T-helper 17 cell (primary cell): ENCODE measurements at regions not wholly inside any gene's neighbourhood (a gene's known extent, or its start where the extent isn't known, plus 50 kb on each side); places are given as distances from the start of the nearest gene placed in this dataset.

ENCODE experiments used
- ATAC-seq: fragments of 150-1000 bp; cut with Tn5 transposase; 2 replicates; pipeline ENCODE4 v1.10.0; 2021; ENCODE audit warnings: mild to moderate bottlenecking, moderate library complexity
- DNase-seq, 3 donors: peaks; one replicate each; pipeline versions ENCODE4 v3.0.0 to v3.0.0-alpha.2; 2020 to 2021
- H3K9me3 ChIP-seq: one replicate; pipeline ENCODE4 v1.7.0; 2013; ENCODE audit warnings: low read length, mild to moderate bottlenecking; ENCODE audit not compliant: control insufficient read depth, poor library complexity, severe bottlenecking
- H3K27ac Mint-ChIP-seq: one replicate; pipeline ENCODE4 v1.8.0; 2022; ENCODE audit warnings: mild to moderate bottlenecking, moderate library complexity, mixed read lengths
- H3K27me3 Mint-ChIP-seq: one replicate; pipeline ENCODE4 v1.8.0; 2022; ENCODE audit warnings: mixed read lengths
- H3K36me3 Mint-ChIP-seq: one replicate; pipeline ENCODE4 v1.8.0; 2022; ENCODE audit warnings: low read depth, mixed read lengths
- H3K4me1 Mint-ChIP-seq: one replicate; pipeline ENCODE4 v1.8.0; 2022; ENCODE audit warnings: mild to moderate bottlenecking, mixed read lengths
- H3K4me3 Mint-ChIP-seq: one replicate; pipeline ENCODE4 v1.8.0; 2022; ENCODE audit warnings: mild to moderate bottlenecking, moderate library complexity, mixed read lengths

DNA sequence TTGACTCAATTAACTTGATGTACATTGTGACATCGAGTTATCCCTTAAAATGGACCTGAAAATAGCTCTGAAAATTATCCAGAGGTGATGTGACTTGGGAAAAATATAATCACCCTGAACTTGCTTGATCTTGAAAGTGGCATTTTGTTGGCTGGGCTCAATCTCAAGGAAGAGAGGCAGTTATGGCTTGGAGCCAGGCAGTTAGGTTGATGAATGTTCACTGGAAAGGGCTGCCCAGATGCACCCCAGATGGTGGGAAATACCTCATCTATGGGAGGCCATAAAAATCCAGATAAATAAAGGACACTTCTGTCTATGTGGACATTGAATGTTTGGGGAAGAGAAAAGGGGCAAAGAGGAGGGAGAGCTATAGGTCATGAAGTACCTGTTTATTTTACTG, 55.7 kb upstream of the OR5AN1 start:
- no peaks in the 10 kb centered on the region for H3K4me1 Mint-ChIP-seq
- H3K27me3 Mint-ChIP-seq = peaks cover 15% of the 10 kb centered on the region
- ATAC-seq (no peak), DNase-seq (no peak)
- H3K27ac Mint-ChIP-seq = no peak overlapping the region
- H3K9me3 ChIP-seq = no peaks in the 10 kb centered on the region
- H3K4me3 Mint-ChIP-seq = no peak overlapping the region
- H3K36me3 Mint-ChIP-seq = no peaks in the 10 kb centered on the region

DNA sequence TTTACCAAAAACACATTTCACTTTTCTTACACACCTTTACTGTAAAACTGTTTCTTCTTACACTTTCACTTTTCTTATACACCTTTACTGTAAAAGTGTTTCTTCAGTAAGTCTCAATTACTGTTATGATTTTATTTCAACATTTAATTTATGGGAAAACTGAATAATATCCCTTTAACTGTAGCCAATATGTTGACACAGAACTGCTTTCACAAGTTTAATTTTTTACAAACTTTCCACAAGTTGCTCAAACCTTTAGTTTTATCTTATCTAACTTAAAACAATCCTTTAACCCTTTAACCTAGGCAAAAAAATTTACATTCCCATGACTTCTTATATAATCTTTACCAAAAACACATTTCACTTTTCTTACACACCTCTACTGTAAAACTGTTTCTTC, 63.3 kb upstream of the OR5AN1 start:
- DNase-seq = no peak
- no peak overlapping the region for H3K4me3 Mint-ChIP-seq
- H3K4me1 Mint-ChIP-seq = no peaks in the 10 kb centered on the region
- H3K36me3 Mint-ChIP-seq = no peaks in the 10 kb centered on the region
- no peaks in the 10 kb centered on the region for H3K9me3 ChIP-seq
- H3K27me3 Mint-ChIP-seq = peaks cover 17% of the 10 kb centered on the region
- no peak for ATAC-seq
- H3K27ac Mint-ChIP-seq = no peak overlapping the region

DNA sequence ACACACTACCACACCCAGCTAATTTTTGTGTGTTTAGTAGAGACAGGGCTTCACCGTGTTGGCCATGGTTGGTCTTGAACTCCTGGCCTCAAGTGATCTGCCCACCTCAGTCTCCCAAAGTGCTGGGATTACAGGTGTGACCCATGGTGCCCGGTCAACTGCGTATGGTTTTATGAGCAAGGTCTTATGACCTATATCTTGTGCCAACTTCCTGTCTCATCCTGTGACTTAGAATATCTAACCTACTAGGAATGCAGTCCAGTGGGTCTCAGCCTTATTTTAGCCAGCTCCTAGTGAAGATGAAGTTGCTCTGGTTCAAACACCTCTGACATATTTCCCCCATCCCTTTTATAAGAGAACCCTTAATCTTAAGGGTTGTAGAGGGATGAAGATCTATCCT, 66.1 kb upstream of the OR5AN1 start:
- Mint-ChIP-seq H3K27me3 (peaks cover 21% of the 10 kb centered on the region), H3K36me3 (no peaks in the 10 kb centered on the region), H3K4me3 (no peak overlapping the region), H3K4me1 (no peaks in the 10 kb centered on the region), H3K27ac (peak overlapping the region; percentile 4)
- ATAC-seq = no peak
- no peak for DNase-seq
- H3K9me3 ChIP-seq = no peaks in the 10 kb centered on the region

DNA sequence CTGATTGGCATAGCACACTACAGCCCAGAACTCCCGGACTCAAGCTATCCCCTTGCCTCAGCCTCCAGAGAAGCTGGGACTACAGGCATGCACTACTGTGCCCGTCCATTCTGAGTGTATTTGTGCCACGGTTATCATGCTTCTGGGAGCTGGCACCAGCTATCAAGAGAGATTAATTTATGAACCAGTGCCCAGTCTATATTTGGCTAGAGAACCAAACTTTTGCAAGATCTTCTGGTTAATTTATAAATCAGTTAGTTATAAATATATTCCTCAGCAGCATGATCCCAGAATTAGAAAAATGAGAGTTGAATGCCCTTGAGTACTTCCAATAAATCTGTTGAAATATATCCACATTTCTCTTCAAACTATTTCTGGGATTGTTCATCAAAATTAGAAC, 67.5 kb upstream of the OR5AN1 start:
- H3K9me3 ChIP-seq = no peaks in the 10 kb centered on the region
- no peak overlapping the region for H3K4me3 Mint-ChIP-seq
- no peaks in the 10 kb centered on the region for H3K4me1 Mint-ChIP-seq
- DNase-seq (no peak), ATAC-seq (no peak)
- H3K36me3 Mint-ChIP-seq = no peaks in the 10 kb centered on the region
- peaks cover 11% of the 10 kb centered on the region for H3K27me3 Mint-ChIP-seq
- H3K27ac Mint-ChIP-seq = no peak overlapping the region

DNA sequence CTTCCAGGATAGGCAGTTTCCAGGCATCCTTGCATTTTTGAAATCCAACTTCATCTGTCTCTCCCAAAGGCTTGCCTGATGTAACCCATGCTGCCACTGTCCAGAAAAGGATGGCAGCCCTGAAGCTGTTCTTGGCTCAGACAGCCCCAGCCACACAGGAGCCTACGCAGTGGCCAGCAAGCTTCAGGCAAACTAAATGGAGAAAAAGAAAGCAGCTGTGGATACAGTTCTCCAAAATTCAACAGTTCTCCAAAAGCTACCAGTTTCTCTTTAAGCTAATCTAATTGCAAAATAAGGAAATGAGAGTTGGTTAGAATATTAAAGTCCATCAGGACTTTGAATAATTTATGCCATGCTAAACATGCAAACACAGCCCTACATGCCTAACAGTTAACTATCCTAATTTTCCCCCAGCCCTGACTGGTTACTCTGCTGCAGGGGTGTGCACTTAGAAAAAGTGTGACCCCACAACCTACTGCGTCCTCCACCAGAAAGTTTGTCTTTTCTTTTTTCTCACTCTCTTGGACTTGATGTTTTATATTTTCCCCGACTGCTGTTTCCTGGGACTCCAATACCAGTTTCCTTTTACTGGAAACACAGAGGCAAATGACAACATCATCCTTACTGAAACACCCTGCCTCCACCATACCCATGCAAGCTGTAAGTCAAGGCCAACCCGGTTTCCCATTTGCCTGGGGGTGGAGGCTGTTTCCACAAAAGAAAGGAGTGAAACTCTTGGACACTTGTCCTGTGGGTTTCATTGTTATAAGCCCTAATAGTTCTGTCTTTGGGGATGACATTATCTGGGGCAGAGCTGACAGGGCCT, 69.1 kb upstream of the OR5AN1 start:
- Mint-ChIP-seq H3K27ac (no peak overlapping the region), H3K27me3 (peaks cover 13% of the 10 kb centered on the region), H3K4me3 (no peak overlapping the region), H3K36me3 (no peaks in the 10 kb centered on the region), H3K4me1 (peaks cover 4% of the 10 kb centered on the region)
- H3K9me3 ChIP-seq = no peaks in the 10 kb centered on the region
- DNase-seq = no peak
- no peak for ATAC-seq

DNA sequence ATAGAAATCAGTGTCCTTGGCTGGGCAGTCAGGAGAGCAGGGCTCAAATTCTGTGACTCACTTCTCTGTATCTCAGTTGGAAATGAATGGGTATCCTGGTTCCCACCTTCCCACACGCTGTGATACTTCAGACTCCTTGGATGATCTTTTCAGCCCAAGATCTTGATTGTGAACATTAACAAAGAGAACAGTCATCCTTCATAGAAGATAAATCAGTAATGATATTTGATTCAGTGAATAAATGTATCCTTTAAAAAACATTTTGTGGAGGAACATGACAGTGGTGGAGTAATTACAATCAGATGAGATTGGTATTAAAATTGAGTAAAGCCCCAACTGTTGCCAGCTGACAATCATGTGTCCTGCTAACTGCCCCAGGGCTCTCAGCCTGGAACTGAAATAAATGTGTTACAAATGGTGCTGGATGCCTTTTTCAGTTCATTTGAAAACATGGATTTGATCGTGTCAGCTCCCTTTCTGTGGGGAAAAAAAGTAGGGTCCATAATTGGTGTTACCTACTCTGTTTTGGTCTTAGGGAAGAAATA, 72.9 kb upstream of the OR5AN1 start:
- no peak overlapping the region for H3K4me3 Mint-ChIP-seq
- H3K4me1 Mint-ChIP-seq = peaks cover 15% of the 10 kb centered on the region
- ATAC-seq = no peak
- H3K27me3 Mint-ChIP-seq = peaks cover 13% of the 10 kb centered on the region
- no peaks in the 10 kb centered on the region for H3K9me3 ChIP-seq
- H3K36me3 Mint-ChIP-seq = no peaks in the 10 kb centered on the region
- no peak overlapping the region for H3K27ac Mint-ChIP-seq
- DNase-seq = no peak

- DNase-seq (no peak), ATAC-seq (no peak)
- H3K4me1 Mint-ChIP-seq = peaks cover 15% of the 10 kb centered on the region
- H3K9me3 ChIP-seq = no peaks in the 10 kb centered on the region
- H3K4me3 Mint-ChIP-seq = peak overlapping the region; percentile 90
- no peaks in the 10 kb centered on the region for H3K36me3 Mint-ChIP-seq
- peak overlapping the region; percentile 67 for H3K27ac Mint-ChIP-seq
- H3K27me3 Mint-ChIP-seq = peaks cover 13% of the 10 kb centered on the region
These were observed 72.0 kb upstream of the MPEG1 start for GRCh38 chr11:59284773-59285129.

DNA sequence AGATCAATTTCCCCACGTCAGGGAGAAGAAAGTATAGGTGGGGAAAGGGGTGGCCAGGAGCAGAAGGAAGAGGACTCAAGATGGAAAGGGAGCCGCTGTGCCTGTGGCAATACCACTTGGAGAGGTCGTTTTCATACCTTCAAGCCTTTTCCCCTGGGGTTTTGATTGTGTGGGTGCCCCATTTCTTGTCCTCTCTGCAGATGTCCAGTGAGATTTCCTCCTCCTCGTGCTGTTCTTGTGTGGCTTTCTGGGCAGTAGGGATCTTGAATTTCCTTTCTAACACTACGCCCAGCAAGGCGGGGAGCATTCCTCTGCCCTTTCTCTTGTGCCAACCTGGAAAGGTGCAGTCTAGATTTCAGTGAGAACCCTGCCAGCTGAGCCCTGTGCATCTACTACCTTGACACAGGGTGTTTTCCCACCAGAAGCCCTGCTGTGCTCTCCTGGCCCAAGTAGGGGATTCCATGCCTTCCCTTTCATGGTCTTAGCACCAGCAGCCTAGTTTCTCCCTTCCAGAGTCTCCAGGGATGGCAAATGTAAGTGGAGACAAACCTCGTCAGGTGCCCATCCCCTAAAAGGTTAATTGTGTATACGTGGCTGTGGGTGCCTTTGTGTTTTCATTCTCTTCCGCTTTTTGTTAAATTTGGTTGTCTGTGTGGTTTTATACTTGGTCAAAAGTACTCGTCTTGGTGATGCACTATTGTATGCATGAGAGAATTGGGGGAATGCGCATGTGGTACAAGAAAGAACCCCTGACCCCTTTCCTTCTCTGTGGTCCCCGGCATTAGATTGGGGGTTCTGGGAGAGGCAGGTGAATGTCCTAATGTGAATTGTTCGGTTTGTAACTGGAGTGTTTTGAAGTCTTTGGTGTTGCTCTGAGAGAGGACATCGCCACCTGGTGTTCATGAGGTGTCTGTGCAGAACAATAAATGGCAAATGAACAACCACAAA, 71.4 kb upstream of the MPEG1 start:
- Mint-ChIP-seq H3K27ac (peak overlapping the region; percentile 67), H3K4me3 (peak overlapping the region; percentile 90), H3K36me3 (no peaks in the 10 kb centered on the region), H3K4me1 (peaks cover 15% of the 10 kb centered on the region), H3K27me3 (peaks cover 13% of the 10 kb centered on the region)
- peak in 1 of 3 donors; percentile 21 for DNase-seq
- peak; percentile 82 for ATAC-seq
- no peaks in the 10 kb centered on the region for H3K9me3 ChIP-seq

DNA sequence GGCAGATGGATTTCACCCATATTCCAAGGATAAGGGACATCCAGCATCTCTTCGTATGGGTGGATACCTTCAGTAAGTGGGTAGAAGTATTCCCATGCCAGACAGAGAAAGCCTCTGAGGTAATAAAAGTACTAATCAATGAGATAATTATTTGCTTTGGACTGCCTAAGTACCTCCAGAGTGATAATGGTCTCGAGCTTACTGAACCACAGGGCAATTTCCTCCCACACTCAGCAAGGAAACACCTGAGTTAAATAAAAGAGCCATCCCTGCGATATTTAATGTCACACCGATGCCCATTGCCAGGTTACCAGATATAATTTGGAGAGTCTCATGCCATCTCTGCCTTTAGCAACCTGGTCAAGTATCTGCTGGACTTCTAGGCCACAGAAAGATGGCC, 70.6 kb upstream of the MPEG1 start:
- Mint-ChIP-seq H3K27me3 (peaks cover 10% of the 10 kb centered on the region), H3K27ac (peak overlapping the region; percentile 67), H3K36me3 (no peaks in the 10 kb centered on the region), H3K4me1 (peaks cover 15% of the 10 kb centered on the region), H3K4me3 (peak overlapping the region; percentile 71)
- DNase-seq (no peak), ATAC-seq (no peak)
- H3K9me3 ChIP-seq = no peaks in the 10 kb centered on the region

- Mint-ChIP-seq H3K4me3 (no peak overlapping the region), H3K27me3 (peaks cover 7% of the 10 kb centered on the region), H3K36me3 (no peaks in the 10 kb centered on the region), H3K4me1 (peaks cover 15% of the 10 kb centered on the region), H3K27ac (no peak overlapping the region)
- DNase-seq (no peak), ATAC-seq (no peak)
- H3K9me3 ChIP-seq = no peaks in the 10 kb centered on the region
These were observed 68.5 kb upstream of the MPEG1 start for GRCh38 chr11:59281177-59281576.

GRCh38 chr11:59273373-59273841, 60.7 kb upstream of the MPEG1 start:
- peak overlapping the region; percentile 79 for H3K27ac Mint-ChIP-seq
- H3K4me3 Mint-ChIP-seq = peak overlapping the region; percentile 50
- H3K9me3 ChIP-seq = no peaks in the 10 kb centered on the region
- ATAC-seq (peak; percentile 91), DNase-seq (no peak)
- H3K4me1 Mint-ChIP-seq = peaks cover 24% of the 10 kb centered on the region
- no peaks in the 10 kb centered on the region for H3K27me3 Mint-ChIP-seq
- H3K36me3 Mint-ChIP-seq = no peaks in the 10 kb centered on the region

- H3K27me3 Mint-ChIP-seq = no peaks in the 10 kb centered on the region
- H3K4me3 Mint-ChIP-seq = peak overlapping the region; percentile 50
- no peaks in the 10 kb centered on the region for H3K36me3 Mint-ChIP-seq
- ATAC-seq = no peak
- H3K9me3 ChIP-seq = no peaks in the 10 kb centered on the region
- DNase-seq = no peak
- peaks cover 24% of the 10 kb centered on the region for H3K4me1 Mint-ChIP-seq
- H3K27ac Mint-ChIP-seq = peak overlapping the region; percentile 79
These were observed 60.1 kb upstream of the MPEG1 start for GRCh38 chr11:59272771-59273372.

GRCh38 chr11:59271811-59272327, 59.1 kb upstream of the MPEG1 start:
- H3K4me3 Mint-ChIP-seq = no peak overlapping the region
- peaks cover 26% of the 10 kb centered on the region for H3K4me1 Mint-ChIP-seq
- no peak for ATAC-seq

More at GRCh38 chr11:59271811-59272327, 59.1 kb upstream of the MPEG1 start:
- DNase-seq = no peak
- Mint-ChIP-seq H3K36me3 (no peaks in the 10 kb centered on the region), H3K27me3 (no peaks in the 10 kb centered on the region), H3K27ac (peak overlapping the region; percentile 79)
- no peaks in the 10 kb centered on the region for H3K9me3 ChIP-seq
